ENCODE measurements at regions not wholly inside any gene's neighbourhood (a gene's known extent, or its start where the extent isn't known, plus 50 kb on each side); places are given as distances from the start of the nearest gene placed in this dataset.

DNA sequence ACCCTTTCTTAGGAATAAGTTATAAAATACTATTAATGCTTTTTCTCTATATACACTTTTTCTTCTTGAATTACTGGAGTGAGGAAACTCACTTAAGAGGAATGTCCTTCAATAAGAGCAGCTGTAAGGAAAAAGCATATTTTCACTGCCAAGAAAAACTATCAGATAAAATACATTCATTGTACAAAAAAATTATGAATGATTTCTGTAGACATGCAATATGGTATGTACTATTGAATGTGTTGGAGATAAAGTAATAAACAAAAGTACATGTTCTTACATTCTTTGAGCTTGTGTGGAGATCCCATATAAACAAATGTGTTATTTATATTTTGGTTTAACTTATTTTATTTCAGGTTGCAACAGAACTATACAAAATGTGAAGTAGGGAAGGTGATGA is 241.0 kb upstream of the ZNF717 start:
- TF ChIP-seq POLR2A (IDR thresholded peaks at IDR 0.05; ENCODE audit: low read depth, low read length) (no peak), HDAC2 (IDR thresholded peaks at IDR 0.05) (no peak)
